Keratinocyte (primary cell): ENCODE measurements at regions not wholly inside any gene's neighbourhood (a gene's known extent, or its start where the extent isn't known, plus 50 kb on each side); places are given as distances from the start of the nearest gene placed in this dataset.

ENCODE experiments used
- DNase-seq: peaks from one replicate; pipeline ENCODE4 v3.0.0-alpha.2; 2011; ENCODE audit warnings: low read depth, missing footprints, low spot score
- FAIRE-seq: peaks from 2 replicates; lab custom pipeline; 2011; peaks lifted over from hg19 to GRCh38; lab: Jason Lieb, UNC
- H2AFZ ChIP-seq: 2 replicates; pipeline ENCODE4 v1.6.0; 2012; ENCODE audit warnings: low read length, control low read depth, inconsistent platforms; ENCODE audit not compliant: control insufficient read depth
- H3K27ac ChIP-seq: 2 replicates; pipeline ENCODE4 v1.5.1; 2011; ENCODE audit warnings: low read length; ENCODE audit not compliant: control insufficient read depth, insufficient read depth
- H3K27me3 ChIP-seq: 3 replicates; pipeline ENCODE4 v1.6.0; 2011; ENCODE audit warnings: low read length; ENCODE audit not compliant: control insufficient read depth, insufficient read depth; ENCODE audit errors: extremely low read depth
- H3K36me3 ChIP-seq, 2 experiments: 2 replicates in 1 of 2; 3 replicates in 1 of 2; pipeline ENCODE4 v1.5.1; 2011; ENCODE audit warnings: low read length in 2 of 2, mild to moderate bottlenecking in 1 of 2; ENCODE audit not compliant: control insufficient read depth in 2 of 2, insufficient read depth in 2 of 2; ENCODE audit errors: extremely low read depth in 1 of 2
- H3K4me1 ChIP-seq: 3 replicates; pipeline ENCODE4 v1.5.1; 2011; ENCODE audit warnings: low read length; ENCODE audit not compliant: control insufficient read depth, insufficient read depth; ENCODE audit errors: extremely low read depth
- H3K4me2 ChIP-seq: 3 replicates; pipeline ENCODE4 v1.6.0; 2011; ENCODE audit warnings: low read depth, low read length; ENCODE audit not compliant: control insufficient read depth, insufficient read depth; ENCODE audit errors: extremely low read depth
- H3K4me3 ChIP-seq, 3 experiments: fragments of 200-600 bp in 1 of 3; sonication (generic) in 1 of 3; 2 replicates in 2 of 3; 3 replicates in 1 of 3; pipeline ENCODE4 v1.5.1; 2011 to 2016; ENCODE audit warnings: low read length in 3 of 3, mild to moderate bottlenecking in 3 of 3, control low read depth in 2 of 3, inconsistent platforms in 1 of 3, low read depth in 1 of 3, mixed read lengths in 1 of 3, mixed run types in 1 of 3, moderate library complexity in 1 of 3; ENCODE audit not compliant: control insufficient read depth in 2 of 3, insufficient read depth in 2 of 3; ENCODE audit errors: extremely low read depth in 1 of 3
- H3K79me2 ChIP-seq: 2 replicates; pipeline ENCODE4 v1.6.0; 2012; ENCODE audit warnings: low read length; ENCODE audit not compliant: control insufficient read depth, insufficient read depth
- H3K9ac ChIP-seq: 3 replicates; pipeline ENCODE4 v1.6.0; 2011; ENCODE audit warnings: low read length; ENCODE audit not compliant: control insufficient read depth, insufficient read depth; ENCODE audit errors: extremely low read depth
- H3K9me1 ChIP-seq: 3 replicates; pipeline ENCODE4 v1.6.0; 2011; ENCODE audit warnings: low read length; ENCODE audit not compliant: control insufficient read depth, insufficient read depth; ENCODE audit errors: extremely low read depth
- H3K9me3 ChIP-seq: 2 replicates; pipeline ENCODE4 v1.5.1; 2012; ENCODE audit warnings: low read depth, low read length; ENCODE audit not compliant: control insufficient read depth
- H4K20me1 ChIP-seq: 3 replicates; pipeline ENCODE4 v1.6.0; 2011; ENCODE audit warnings: low read length; ENCODE audit not compliant: control insufficient read depth, insufficient read depth; ENCODE audit errors: extremely low read depth
- EZH2 ChIP-seq: IDR thresholded peaks from one replicate; pipeline ENCODE4 v1.6.1; 2012; ENCODE audit warnings: inconsistent platforms, mild to moderate bottlenecking, low read length, moderate library complexity
- dilution Hi-C: fragments of 300-500 bp; cut with MboI; formaldehyde crosslinking; loops from one replicate; pipeline ENCODE4 v1.7.0; 2020; ENCODE audit warnings: low sequenced_read_pairs; ENCODE audit not compliant: extremely low pct_ligation_motif_present
- TF ChIP-seq, protein P1 (sequence below), 3 experiments: IDR thresholded peaks in 1 of 3; conservative IDR thresholded peaks in 1 of 3; optimal IDR thresholded peaks in 1 of 3; 2 replicates in 2 of 3; 3 replicates in 1 of 3; pipeline versions ENCODE3 to v1.5.1; 2011; ENCODE audit warnings: low read length in 3 of 3, mild to moderate bottlenecking in 3 of 3, moderate library complexity in 2 of 3, control low read depth in 1 of 3, inconsistent platforms in 1 of 3; ENCODE audit not compliant: insufficient read depth in 2 of 3; ENCODE audit errors: extremely low read depth in 1 of 3

- Histone ChIP-seq H3K4me1 (no peaks in the 10 kb centered on the region), H3K9ac (no peak overlapping the region), H3K4me3 (no peak overlapping the region), H4K20me1 (no peaks in the 10 kb centered on the region), H3K4me2 (no peak overlapping the region), H3K27ac (no peak overlapping the region), H3K9me3 (no peaks in the 10 kb centered on the region), H2AFZ (no peak overlapping the region), H3K9me1 (no peaks in the 10 kb centered on the region), H3K79me2 (no peaks in the 10 kb centered on the region), H3K27me3 (no peaks in the 10 kb centered on the region), H3K36me3 (no peaks in the 10 kb centered on the region)
- dilution Hi-C loops, result no loop called here
- TF ChIP-seq EZH2, result no peak
- TF ChIP-seq, protein P1, sequence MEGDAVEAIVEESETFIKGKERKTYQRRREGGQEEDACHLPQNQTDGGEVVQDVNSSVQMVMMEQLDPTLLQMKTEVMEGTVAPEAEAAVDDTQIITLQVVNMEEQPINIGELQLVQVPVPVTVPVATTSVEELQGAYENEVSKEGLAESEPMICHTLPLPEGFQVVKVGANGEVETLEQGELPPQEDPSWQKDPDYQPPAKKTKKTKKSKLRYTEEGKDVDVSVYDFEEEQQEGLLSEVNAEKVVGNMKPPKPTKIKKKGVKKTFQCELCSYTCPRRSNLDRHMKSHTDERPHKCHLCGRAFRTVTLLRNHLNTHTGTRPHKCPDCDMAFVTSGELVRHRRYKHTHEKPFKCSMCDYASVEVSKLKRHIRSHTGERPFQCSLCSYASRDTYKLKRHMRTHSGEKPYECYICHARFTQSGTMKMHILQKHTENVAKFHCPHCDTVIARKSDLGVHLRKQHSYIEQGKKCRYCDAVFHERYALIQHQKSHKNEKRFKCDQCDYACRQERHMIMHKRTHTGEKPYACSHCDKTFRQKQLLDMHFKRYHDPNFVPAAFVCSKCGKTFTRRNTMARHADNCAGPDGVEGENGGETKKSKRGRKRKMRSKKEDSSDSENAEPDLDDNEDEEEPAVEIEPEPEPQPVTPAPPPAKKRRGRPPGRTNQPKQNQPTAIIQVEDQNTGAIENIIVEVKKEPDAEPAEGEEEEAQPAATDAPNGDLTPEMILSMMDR (optimal IDR thresholded peaks at IDR 0.05 in 1 of 3, IDR thresholded peaks at IDR 0.05 in 1 of 3, conservative IDR thresholded peaks at IDR 0.05 in 1 of 3; ENCODE audit: extremely low read depth in 1 of 3, insufficient read depth in 2 of 3, low read length in 3 of 3), result no peak
- FAIRE-seq (no peak), DNase-seq (no peak)
These were observed 135.1 kb downstream of the EDN3 start for GRCh38 chr20:59435518-59435917.

- dilution Hi-C loops, result no loop called here
- Histone ChIP-seq H3K27ac (no peak overlapping the region), H2AFZ (no peak overlapping the region), H3K36me3 (no peaks in the 10 kb centered on the region), H3K9me1 (no peaks in the 10 kb centered on the region), H3K4me2 (no peak overlapping the region), H3K4me3 (no peak overlapping the region), H3K9me3 (no peaks in the 10 kb centered on the region), H3K9ac (no peak overlapping the region), H4K20me1 (no peaks in the 10 kb centered on the region), H3K79me2 (no peaks in the 10 kb centered on the region), H3K27me3 (peaks cover 3% of the 10 kb centered on the region), H3K4me1 (no peaks in the 10 kb centered on the region)
- TF ChIP-seq, protein P1 (optimal IDR thresholded peaks at IDR 0.05 in 1 of 3, IDR thresholded peaks at IDR 0.05 in 1 of 3, conservative IDR thresholded peaks at IDR 0.05 in 1 of 3; ENCODE audit: extremely low read depth in 1 of 3, insufficient read depth in 2 of 3, low read length in 3 of 3), result no peak
- TF ChIP-seq EZH2, result no peak
- no peak for DNase-seq
- no peak for FAIRE-seq
These were observed 137.2 kb downstream of the EDN3 start for GRCh38 chr20:59437601-59438031.
